ENCODE measurements at regions not wholly inside any gene's neighbourhood (a gene's known extent, or its start where the extent isn't known, plus 50 kb on each side); places are given as distances from the start of the nearest gene placed in this dataset.

- DNase-seq = no peak
Measured at GRCh38 chrX:137483554-137483953, 82.4 kb upstream of the ZIC3 start.

- no peak for DNase-seq
Measured at GRCh38 chrX:137482136-137482535, 83.8 kb upstream of the ZIC3 start.

- no peak for DNase-seq
Measured at GRCh38 chrX:137479386-137479785, 86.5 kb upstream of the ZIC3 start.

GRCh38 chrX:137441711-137442110 lies 124.2 kb upstream of the ZIC3 start:
- DNase-seq = no peak

- no peak for DNase-seq
Measured at GRCh38 chrX:137432609-137433008, 133.3 kb upstream of the ZIC3 start.

- no peak for DNase-seq
Measured at GRCh38 chrX:137431693-137432488, 134.0 kb upstream of the ZIC3 start.

- DNase-seq = no peak
Measured at GRCh38 chrX:137430984-137431475, 134.9 kb upstream of the ZIC3 start.

GRCh38 chrX:137430301-137430700 lies 135.6 kb upstream of the ZIC3 start:
- DNase-seq = no peak

GRCh38 chrX:137428766-137429591 lies 136.9 kb upstream of the ZIC3 start:
- DNase-seq = no peak

GRCh38 chrX:137428221-137428661 lies 137.7 kb upstream of the ZIC3 start:
- no peak for DNase-seq

GRCh38 chrX:137427816-137428215 lies 138.1 kb upstream of the ZIC3 start:
- DNase-seq = no peak

- DNase-seq = no peak
Measured at GRCh38 chrX:137427426-137427778, 138.5 kb upstream of the ZIC3 start.

- no peak for DNase-seq
Measured at GRCh38 chrX:137426695-137427425, 139.1 kb upstream of the ZIC3 start.

- DNase-seq = no peak
Measured at GRCh38 chrX:137425986-137426385, 139.9 kb upstream of the ZIC3 start.

- no peak for DNase-seq
Measured at GRCh38 chrX:137425273-137425902, 140.5 kb upstream of the ZIC3 start.

GRCh38 chrX:137424679-137425078 lies 141.2 kb upstream of the ZIC3 start:
- no peak for DNase-seq

GRCh38 chrX:137423241-137423640 lies 142.7 kb upstream of the ZIC3 start:
- DNase-seq = no peak

GRCh38 chrX:137418086-137418485 lies 147.8 kb upstream of the ZIC3 start:
- DNase-seq = no peak

GRCh38 chrX:137413190-137413589 lies 152.7 kb upstream of the ZIC3 start:
- DNase-seq = no peak

- DNase-seq = no peak
Measured at GRCh38 chrX:137405449-137406140, 160.3 kb upstream of the ZIC3 start.

GRCh38 chrX:137401092-137401491 lies 164.8 kb upstream of the ZIC3 start:
- no peak for DNase-seq

- DNase-seq = no peak
Measured at GRCh38 chrX:137387646-137388045, 178.3 kb upstream of the ZIC3 start.
